ENCODE measurements at regions not wholly inside any gene's neighbourhood (a gene's known extent, or its start where the extent isn't known, plus 50 kb on each side); places are given as distances from the start of the nearest gene placed in this dataset.
"Not testable (repeated sequence)": the region's sequence is repeated elsewhere in the genome, so short reads cannot be mapped to it uniquely, and the experiment has no call there.

GRCh38 chr7:142566271-142566670, 183.0 kb upstream of the PRSS1 start:
- no peak for DNase-seq

- not testable (repeated sequence) for DNase-seq
These were observed 185.1 kb upstream of the PRSS1 start for GRCh38 chr7:142564125-142564524.

GRCh38 chr7:142563470-142563869, 185.8 kb upstream of the PRSS1 start:
- DNase-seq: no peak

- no peak for DNase-seq
These were observed 186.6 kb upstream of the PRSS1 start for GRCh38 chr7:142562688-142563087.

- not testable (repeated sequence) for DNase-seq
These were observed 187.9 kb upstream of the PRSS1 start for GRCh38 chr7:142561396-142561795.

- not testable (repeated sequence) for DNase-seq
These were observed 188.5 kb upstream of the PRSS1 start for GRCh38 chr7:142560770-142561169.

- DNase-seq: no peak
These were observed 189.1 kb upstream of the PRSS1 start for GRCh38 chr7:142560166-142560565.

GRCh38 chr7:142557971-142558582, 191.2 kb upstream of the PRSS1 start:
- peak; percentile 63 for DNase-seq

GRCh38 chr7:142556740-142557139, 192.5 kb upstream of the PRSS1 start:
- DNase-seq: peak; percentile 31

GRCh38 chr7:142554560-142555532, 194.4 kb upstream of the PRSS1 start:
- no peak for DNase-seq

GRCh38 chr7:142553216-142553615, 196.1 kb upstream of the PRSS1 start:
- DNase-seq: no peak

- DNase-seq: no peak
These were observed 200.3 kb upstream of the PRSS1 start for GRCh38 chr7:142548978-142549377.

GRCh38 chr7:142546452-142546851, 202.8 kb upstream of the PRSS1 start:
- DNase-seq: no peak

GRCh38 chr7:142542942-142543341, 206.3 kb upstream of the PRSS1 start:
- no peak for DNase-seq

GRCh38 chr7:142542105-142542504, 207.2 kb upstream of the PRSS1 start:
- DNase-seq: no peak

- DNase-seq: no peak
These were observed 208.9 kb upstream of the PRSS1 start for GRCh38 chr7:142540371-142540770.

- no peak for DNase-seq
These were observed 209.4 kb upstream of the PRSS1 start for GRCh38 chr7:142539901-142540300.

- DNase-seq: no peak
These were observed 211.5 kb upstream of the PRSS1 start for GRCh38 chr7:142537760-142538159.

GRCh38 chr7:142535123-142535779, 214.0 kb upstream of the PRSS1 start:
- peak; percentile 85 for DNase-seq

- DNase-seq: no peak
These were observed 214.5 kb upstream of the PRSS1 start for GRCh38 chr7:142534726-142535122.

GRCh38 chr7:142533920-142534319, 215.4 kb upstream of the PRSS1 start:
- no peak for DNase-seq

GRCh38 chr7:142529591-142529990, 219.7 kb upstream of the PRSS1 start:
- DNase-seq: no peak

- no peak for DNase-seq
These were observed 220.5 kb upstream of the PRSS1 start for GRCh38 chr7:142528608-142529408.

Data from stimulated activated CD8-positive, alpha-beta memory T cell treated with anti-CD3 and anti-CD28 coated beads, Interleukin-4, amount 100 ng/mL, for 48 hours (primary cell).